Left lobe of liver (tissue), 2 donors: ENCODE measurements at regions not wholly inside any gene's neighbourhood (a gene's known extent, or its start where the extent isn't known, plus 50 kb on each side); places are given as distances from the start of the nearest gene placed in this dataset.
A peak's percentile ranks its signal among the peaks of the same experiment; 100 is the strongest.

Experiments
- ATAC-seq: fragments of 200-7000 bp; cut with Tn5 transposase; one replicate; pipeline ENCODE4 v1.9.1; 2020; ENCODE audit warnings: mild to moderate bottlenecking, moderate library complexity
- DNase-seq: peaks from one replicate; pipeline ENCODE4 v3.0.0-alpha.2; 2020; ENCODE audit warnings: low spot score
- donor health status: DM: no; HTN: no; CAD: no; lungs with moderate emphysema.
- donor health status: DM: no; HTN: yes; CAD: no.

DNA sequence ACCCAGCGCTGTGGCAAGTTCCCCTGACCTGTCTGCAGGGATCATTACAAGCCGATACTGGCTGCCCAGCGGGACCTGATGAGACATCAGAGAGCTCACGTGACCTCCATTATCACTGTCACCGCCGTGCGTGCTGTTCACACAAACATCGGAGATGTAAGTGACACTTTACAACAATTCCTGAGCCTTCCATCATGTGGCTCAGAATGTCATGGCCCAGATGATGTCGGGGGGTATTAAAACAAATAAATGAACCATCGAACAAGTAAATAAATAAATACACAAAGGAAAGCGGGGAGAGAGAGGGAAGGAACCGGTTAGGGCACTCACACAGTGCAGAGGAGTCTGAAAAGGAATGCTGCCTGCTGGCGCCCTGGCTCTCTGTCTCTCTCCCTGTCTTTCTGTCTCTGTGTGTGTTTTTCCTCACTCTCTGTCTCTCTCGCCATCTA is 195.1 kb downstream of the BMP7 start:
- ATAC-seq (no peak), DNase-seq (no peak)

GRCh38 chr20:57071954-57072583 is 194.4 kb downstream of the BMP7 start:
- DNase-seq = no peak
- ATAC-seq = no peak

GRCh38 chr20:57073402-57073801 is 193.0 kb downstream of the BMP7 start:
- ATAC-seq (no peak), DNase-seq (no peak)

DNA sequence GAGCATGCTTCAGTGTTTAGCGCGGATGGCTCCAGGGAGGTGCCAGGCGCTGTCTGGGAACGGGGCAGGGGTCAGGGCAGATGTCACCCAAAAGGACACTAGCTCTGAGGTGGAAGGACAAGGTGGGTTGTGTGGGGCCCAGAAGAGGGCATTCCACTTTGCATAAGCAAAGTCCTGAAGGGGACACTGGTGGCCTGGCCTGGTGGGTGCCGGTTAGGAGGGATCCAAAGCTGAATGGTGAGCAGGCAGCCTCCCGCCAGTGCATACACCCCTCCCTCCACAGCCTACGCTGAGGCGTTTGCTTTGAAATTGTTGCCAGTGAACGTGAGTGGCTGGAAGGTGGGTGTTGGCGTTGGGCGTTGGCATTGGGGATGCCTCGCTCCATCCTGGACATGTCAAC is 192.1 kb downstream of the BMP7 start:
- no peak for ATAC-seq
- DNase-seq = no peak

GRCh38 chr20:57075181-57075580 is 191.3 kb downstream of the BMP7 start:
- DNase-seq (no peak), ATAC-seq (no peak)

GRCh38 chr20:57075603-57076002 is 190.8 kb downstream of the BMP7 start:
- no peak for ATAC-seq
- DNase-seq = no peak

- no peak for DNase-seq
- ATAC-seq = no peak
Observed at GRCh38 chr20:57076152-57076652, 190.2 kb downstream of the BMP7 start.

DNA sequence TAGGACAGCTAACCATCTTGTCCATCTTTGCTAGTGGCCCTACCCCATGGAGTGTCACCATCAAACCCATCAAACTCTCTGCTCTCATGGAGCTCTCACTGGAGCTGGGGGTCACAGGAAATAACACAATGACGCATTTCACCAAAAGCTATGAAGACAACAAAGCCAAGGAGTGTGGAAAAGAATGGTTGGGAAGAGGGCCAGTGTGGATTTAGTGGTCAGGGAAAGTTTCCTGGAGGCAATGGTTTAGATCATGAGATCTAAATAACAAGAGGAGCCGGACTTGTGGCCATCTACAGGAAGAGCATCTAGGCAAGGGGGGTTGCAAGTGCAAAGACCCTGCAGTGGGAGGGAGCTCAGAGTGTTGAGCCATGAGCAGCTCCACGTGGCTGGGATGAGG is 189.5 kb downstream of the BMP7 start:
- DNase-seq (no peak), ATAC-seq (no peak)

- ATAC-seq = no peak
- no peak for DNase-seq
Observed at GRCh38 chr20:57078116-57078515, 188.3 kb downstream of the BMP7 start.

- ATAC-seq = no peak
- no peak for DNase-seq
Observed at GRCh38 chr20:57079031-57080005, 187.1 kb downstream of the BMP7 start.

DNA sequence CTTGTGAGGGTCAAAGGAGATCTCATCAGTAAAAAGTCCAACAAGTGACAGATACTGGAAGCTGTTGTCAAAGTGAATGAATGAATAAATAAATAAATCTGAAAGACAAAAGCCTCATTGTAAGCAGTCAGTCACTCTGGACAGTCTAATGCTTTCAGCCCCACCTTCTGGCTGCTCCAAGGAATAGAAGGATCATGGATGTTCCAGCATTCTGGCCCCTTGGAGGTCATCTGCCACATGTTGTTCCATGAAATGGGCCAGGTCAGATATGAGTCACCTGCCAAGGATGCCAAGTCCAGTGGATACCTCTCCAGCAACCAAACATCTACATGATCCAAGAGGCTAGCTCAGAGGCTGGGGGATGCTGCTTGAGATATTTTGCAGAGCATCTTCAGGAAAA is 185.6 kb downstream of the BMP7 start:
- ATAC-seq (no peak), DNase-seq (no peak)

DNA sequence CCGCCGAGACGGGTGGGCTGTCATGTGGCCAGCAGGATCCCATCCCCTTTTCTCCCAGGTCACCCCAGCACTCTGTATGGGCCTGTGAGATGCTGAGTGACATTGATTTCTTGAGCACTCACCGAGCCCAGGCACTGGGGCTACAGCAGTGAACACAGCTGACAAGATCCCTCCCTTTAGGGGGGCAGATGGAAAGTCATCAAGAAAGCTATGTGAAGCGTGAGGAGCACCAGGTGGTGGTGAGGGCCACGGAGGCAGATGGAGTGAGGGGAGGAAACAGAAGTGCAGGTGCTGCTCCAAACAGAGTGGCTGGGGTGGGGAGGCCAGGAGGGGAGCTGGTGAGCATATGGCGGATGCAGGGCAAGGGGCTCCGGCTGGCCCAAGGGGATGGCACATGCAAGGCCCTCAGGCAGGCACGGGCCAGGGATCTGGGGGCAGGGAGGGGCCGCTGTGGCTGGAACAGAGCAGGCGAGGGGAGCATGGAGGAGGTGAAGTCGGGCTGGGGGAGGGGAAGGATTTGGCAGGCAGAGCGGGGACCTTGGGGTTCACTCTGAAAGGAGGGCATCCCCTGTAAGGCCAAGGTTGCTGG is 184.0 kb downstream of the BMP7 start:
- no peak for DNase-seq

DNA sequence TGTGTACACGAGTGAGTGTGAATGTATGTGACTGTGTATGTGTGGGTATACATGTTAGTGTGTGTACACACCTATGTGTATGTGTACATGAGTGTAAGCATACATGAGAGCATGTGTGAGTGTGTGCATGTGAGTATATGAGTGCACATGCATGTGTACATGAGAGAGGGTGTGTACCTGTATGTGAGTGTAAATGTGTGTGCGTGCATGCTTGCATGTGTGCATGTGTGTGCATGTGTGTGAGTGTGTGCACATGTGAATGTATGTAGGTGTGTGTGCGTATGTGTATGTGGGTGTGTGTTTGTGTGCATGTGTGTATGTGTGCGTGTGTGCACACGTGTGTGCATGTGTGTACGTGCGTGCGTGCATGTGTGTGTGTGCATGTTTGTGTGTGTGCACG is 183.4 kb downstream of the BMP7 start:
- DNase-seq (no peak), ATAC-seq (no peak)

More for the DNA sequence above, 184.0 kb downstream of the BMP7 start:
- no peak for ATAC-seq

DNA sequence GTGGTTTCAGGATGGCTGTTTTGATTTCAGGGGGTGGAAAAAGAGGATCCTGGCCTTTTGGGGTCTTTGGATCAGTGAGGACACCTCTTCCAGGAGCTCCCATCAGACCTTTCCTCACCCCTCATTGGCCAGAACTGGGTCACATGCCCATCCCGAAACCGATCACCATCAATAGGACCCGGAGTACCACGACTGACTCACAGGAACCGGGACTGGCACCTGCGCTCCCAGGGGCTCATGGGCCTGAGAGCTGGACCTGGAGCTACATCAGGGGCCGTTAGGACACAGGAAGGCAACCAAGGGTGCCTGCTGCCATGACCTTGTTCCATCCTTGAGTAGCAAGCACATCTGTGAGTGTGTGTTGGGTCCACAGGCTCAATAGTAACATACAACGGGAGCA is 180.4 kb downstream of the BMP7 start:
- ATAC-seq (no peak), DNase-seq (no peak)

GRCh38 chr20:57087102-57087501 is 179.3 kb downstream of the BMP7 start:
- ATAC-seq (no peak), DNase-seq (no peak)

DNA sequence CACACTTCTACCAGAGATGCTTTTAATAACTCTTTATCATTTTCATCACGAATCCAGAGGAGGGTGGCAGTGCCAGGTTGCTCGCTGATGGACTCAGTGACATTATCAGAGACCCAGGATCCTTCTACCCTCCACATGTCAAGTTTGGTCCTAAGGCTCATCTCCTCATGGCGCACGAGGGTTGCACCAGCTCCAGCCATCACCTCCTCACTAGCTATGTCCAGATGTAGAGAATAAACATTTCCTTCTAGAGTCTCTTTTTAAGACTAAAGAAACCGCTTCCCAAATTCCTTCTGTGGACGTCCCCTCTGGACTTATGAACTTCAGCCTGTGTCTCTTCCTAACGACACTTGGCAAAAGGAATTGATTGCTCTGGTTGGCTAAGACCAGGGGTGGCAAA is 178.7 kb downstream of the BMP7 start:
- ATAC-seq (no peak), DNase-seq (no peak)

DNA sequence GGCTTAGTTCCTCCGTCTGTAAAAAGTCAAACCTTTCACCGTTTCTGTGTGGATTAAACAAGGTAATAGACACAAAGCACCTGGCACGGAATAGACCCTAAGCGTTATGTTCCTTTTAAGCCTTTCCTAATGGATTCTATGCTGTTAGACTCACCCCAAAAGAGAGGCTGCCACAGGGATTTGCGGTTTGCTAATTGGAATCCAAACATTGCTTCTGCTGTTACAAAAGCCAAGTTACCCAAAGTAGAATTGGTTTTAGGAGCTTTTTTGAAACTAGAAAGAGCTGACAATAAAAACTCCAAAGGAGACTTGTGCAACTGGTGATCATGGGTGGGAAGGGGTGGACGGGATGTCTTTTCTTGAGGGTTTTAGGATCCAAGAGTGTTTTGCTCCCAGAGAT is 178.0 kb downstream of the BMP7 start:
- no peak for DNase-seq
- no peak for ATAC-seq

- peak; percentile 62 for DNase-seq
- ATAC-seq = peak; percentile 86
Observed at GRCh38 chr20:57089699-57090144, 176.7 kb downstream of the BMP7 start.

DNA sequence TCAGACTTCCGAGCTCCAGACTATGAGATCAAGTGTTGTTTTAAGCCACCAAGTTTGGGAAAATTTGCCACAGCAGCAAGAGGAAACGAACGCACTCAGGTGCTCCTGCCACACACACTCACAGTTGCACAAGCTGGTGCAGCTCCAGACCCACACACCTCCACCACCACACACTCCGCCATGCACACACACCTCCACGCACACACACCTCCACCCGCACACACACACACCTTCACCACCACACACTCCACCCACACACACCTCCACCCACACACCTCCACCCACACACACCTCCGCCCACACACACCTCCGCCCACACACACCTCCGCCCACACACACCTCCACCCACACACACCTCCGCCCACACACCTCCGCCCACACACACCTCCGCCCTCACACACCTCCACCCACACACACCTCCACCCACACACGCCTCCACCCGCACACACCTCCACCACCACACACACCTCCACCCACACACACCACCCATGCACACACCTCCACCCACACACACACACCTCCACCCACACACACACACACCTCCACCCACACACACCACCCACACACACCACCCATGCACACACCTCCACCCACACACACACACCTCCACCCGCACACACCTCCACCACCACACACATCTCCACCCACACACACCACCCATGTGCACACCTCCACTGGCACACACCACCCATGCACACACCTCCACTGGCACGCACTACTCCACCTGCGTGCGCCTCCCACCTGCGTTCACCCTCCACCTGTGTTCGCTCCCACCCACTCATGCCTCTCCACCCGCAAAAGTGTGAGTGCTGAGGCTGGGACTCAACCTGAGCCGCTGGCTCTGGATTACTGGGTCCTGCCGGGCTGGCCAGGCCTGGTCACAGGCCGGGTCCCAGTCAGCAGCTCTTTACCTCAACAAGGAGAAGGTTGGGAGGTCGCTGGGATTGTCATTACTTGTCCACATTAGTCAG is 175.6 kb downstream of the BMP7 start:
- ATAC-seq = no peak
- no peak for DNase-seq

DNA sequence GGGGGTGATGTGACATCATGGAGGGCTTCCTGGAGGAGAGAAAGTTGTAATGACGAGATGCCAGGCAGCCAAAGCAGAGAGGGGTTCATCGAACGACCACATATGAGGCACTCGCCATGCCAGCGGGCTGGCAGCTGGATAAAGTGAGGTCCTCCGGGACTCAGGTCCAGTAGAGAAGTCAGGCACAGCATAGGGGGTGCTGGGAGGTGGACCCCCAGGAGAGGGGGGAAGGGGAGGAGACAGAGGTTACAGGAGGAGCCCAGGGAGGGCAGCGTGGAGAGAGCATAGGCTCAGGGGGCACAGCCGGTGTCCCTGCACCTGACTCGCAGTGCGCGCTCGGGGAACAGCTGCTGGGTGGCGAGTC is 174.7 kb downstream of the BMP7 start:
- DNase-seq = no peak
- no peak for ATAC-seq
